SK-N-MC (cell line): ENCODE measurements at regions not wholly inside any gene's neighbourhood (a gene's known extent, or its start where the extent isn't known, plus 50 kb on each side); places are given as distances from the start of the nearest gene placed in this dataset.

Experiments
- DNase-seq: peaks from one replicate; pipeline ENCODE4 v3.0.0-alpha.2; 2011; ENCODE audit warnings: low read depth, low spot score
- H3K27ac ChIP-seq: fragments of 200-600 bp; sonication (generic); 2 replicates; pipeline ENCODE4 v1.5.1; 2016; ENCODE audit warnings: mixed run types
- H3K36me3 ChIP-seq: fragments of 200-600 bp; sonication (generic); 2 replicates; pipeline ENCODE4 v1.6.1; 2017; ENCODE audit warnings: antibody characterized with exemption, low read length, mixed read lengths; ENCODE audit not compliant: insufficient read depth
- H3K4me3 ChIP-seq: fragments of 200-600 bp; sonication (generic); 2 replicates; pipeline ENCODE4 v1.5.1; 2016
- H3K9ac ChIP-seq: fragments of 200-600 bp; sonication (generic); 2 replicates; pipeline ENCODE4 v1.8.0; 2017; ENCODE audit warnings: mixed run types, mixed read lengths; ENCODE audit not compliant: insufficient read length
- H3K9me3 ChIP-seq: fragments of 200-600 bp; sonication (generic); 2 replicates; pipeline ENCODE4 v1.6.1; 2017; ENCODE audit warnings: low read depth, mild to moderate bottlenecking, antibody characterized with exemption, low read length, moderate library complexity, mixed read lengths
- EZH2 ChIP-seq: fragments of 200-600 bp; sonication (generic); IDR thresholded peaks from one replicate; pipeline ENCODE4 v1.6.1; 2017; ENCODE audit warnings: antibody characterized with exemption
- FOXP2 ChIP-seq: optimal IDR thresholded peaks from 2 replicates; pipeline ENCODE3; 2011; ENCODE audit warnings: mild to moderate bottlenecking, moderate library complexity; ENCODE audit not compliant: insufficient read depth; ENCODE audit errors: extremely low read length, control extremely low read depth
- POLR2AphosphoS5 ChIP-seq: IDR thresholded peaks from 2 replicates; pipeline ENCODE4 v1.6.1; 2012; ENCODE audit warnings: mild to moderate bottlenecking, low read depth, low read length, borderline replicate concordance

DNA sequence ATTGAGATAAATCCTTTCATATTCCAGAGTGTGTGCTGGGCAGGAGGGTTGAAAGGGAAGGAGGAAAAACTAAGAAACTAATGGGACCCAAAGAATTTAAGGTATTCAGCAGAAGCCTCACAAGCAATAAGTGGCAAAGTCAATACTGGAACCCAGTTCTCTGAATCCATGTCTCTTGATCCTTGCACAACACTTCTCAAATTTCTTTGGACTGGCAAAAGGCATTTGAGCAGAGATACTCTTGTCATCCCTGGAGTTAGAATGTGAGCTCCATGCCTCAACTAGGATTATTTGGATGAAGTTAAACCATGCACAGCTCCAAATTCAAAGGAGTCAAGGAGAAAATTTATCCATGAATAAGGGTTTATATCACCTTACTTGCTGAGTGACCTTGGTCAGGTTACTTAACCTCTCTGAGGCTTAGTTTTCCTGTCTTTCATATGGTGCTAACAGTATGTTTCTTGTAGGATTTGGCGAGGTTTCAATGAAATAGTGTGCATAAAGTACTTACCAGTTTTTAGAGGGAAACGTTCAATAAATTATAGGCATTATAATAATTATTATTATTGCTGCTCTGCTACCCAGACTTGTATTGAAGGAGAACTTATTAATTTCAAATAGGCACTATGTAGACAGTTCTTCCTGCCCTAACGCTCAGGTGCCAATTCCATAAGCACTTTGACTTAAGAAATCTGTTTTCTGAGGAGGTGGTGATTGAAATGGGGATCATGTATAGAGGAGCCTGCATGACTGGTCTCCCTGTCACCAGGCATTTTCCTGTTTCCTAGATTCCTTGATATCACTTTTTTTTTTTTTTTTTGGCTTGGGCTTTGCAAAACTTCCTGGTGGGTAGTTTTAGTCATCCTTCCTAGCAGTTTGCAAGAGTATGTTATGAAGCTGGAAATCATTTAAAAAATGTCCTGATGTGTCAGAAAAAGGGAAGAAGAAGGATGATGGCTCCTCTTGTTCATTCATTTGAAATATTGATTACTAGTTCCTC is 125.0 kb upstream of the JUN start:
- no peak for DNase-seq
- Histone ChIP-seq H3K9ac (no peak overlapping the region), H3K27ac (no peak overlapping the region), H3K4me3 (no peak overlapping the region), H3K9me3 (no peaks in the 10 kb centered on the region), H3K36me3 (no peaks in the 10 kb centered on the region)
- TF ChIP-seq FOXP2 = no peak
- no peak for TF ChIP-seq EZH2
- TF ChIP-seq POLR2AphosphoS5 = no peak

DNA sequence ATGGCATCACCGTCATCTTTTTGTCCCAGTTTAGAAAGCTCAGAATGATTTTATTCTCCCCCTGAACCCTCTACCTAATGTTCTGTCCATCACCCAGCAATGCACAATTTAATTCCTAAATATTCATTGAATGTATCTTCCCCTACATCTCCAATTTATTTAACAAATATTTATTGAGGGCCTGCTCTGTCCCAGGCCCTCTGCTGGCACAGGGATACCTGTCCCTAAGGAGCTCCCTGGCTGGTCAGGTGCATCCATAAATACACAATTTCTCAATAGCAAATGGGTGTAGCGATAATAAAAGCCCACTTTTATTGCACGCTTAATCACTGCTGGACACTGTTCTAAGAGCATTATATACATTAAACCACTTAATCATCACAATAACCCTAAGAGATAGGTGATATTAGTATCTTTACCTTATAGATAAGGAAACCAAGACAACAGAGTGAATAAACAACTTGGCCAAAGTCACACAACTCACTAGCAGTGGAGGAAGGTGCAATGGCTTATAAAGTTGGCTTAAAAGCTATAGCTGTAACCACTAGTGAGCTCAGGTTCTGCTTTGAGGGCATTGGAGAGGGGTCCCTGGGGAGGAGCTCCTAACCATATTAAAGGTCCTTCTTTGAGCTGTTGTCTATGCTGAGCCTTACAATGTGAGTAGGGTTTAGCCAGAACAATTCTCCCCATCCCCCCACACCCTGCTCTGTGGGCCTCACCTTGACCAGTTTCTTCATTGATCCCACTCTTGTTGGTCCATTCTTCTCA is 126.3 kb upstream of the JUN start:
- Histone ChIP-seq H3K36me3 (no peaks in the 10 kb centered on the region), H3K9me3 (no peaks in the 10 kb centered on the region), H3K9ac (no peak overlapping the region), H3K27ac (no peak overlapping the region), H3K4me3 (no peak overlapping the region)
- no peak for DNase-seq
- TF ChIP-seq POLR2AphosphoS5 = no peak
- no peak for TF ChIP-seq EZH2
- TF ChIP-seq FOXP2 = no peak

DNA sequence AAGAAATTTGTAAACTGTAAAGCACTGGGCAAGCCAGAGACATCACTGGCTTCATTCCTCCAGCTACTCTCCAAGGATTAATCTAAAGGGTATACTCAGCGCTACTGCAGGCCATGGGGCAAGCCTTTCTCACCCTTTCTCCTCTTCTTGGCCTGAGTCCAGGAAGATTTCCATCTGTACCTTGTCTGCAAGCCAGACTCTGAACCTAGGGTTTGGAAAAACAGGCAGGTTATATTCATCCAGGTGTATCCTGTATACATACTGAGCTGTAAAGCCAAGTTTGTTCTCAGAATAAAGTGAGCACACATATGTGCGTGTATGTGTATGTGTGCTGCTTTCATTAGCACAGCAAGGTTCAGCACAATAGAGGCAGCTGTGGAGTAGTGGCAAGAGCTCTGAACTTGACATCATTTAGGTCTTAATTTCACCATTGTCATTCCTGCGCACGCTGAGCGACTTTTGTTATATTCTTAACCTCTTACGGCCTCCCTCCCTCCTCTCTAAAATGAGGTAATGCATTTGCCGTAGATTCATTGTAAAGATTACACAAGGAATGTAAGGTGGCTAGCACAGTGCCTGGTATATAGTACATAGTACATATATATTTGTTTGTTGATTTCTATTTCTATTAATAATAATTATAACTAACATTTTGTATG is 128.1 kb upstream of the JUN start:
- DNase-seq = no peak
- no peaks in the 10 kb centered on the region for H3K9me3 ChIP-seq
- no peaks in the 10 kb centered on the region for H3K36me3 ChIP-seq
- H3K9ac ChIP-seq = no peak overlapping the region
- H3K4me3 ChIP-seq = no peak overlapping the region
- TF ChIP-seq POLR2AphosphoS5 = no peak
- no peak overlapping the region for H3K27ac ChIP-seq

DNA sequence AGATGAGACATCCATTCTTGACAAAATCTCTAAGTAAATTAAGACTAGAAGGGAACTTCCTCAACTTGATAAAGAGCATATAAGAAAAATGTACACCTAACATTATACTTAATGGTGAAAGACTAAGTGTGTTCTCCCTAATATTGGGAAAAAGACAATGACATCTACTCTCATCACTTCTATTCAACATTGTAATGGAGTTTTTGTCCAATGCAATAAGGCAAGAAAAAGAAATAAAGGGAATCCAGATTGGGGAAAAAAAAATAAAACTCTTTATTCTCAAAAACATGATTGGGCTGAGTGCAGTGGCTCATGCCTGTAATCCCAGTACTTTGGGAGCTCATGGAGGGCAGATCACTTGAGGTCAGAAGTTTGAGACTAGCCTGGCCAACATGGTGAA is 131.1 kb upstream of the JUN start:
- Histone ChIP-seq H3K27ac (no peak overlapping the region), H3K36me3 (no peaks in the 10 kb centered on the region), H3K4me3 (no peak overlapping the region), H3K9ac (no peak overlapping the region), H3K9me3 (no peaks in the 10 kb centered on the region)
- DNase-seq = no peak
- TF ChIP-seq EZH2 (no peak), POLR2AphosphoS5 (no peak), FOXP2 (no peak)

DNA sequence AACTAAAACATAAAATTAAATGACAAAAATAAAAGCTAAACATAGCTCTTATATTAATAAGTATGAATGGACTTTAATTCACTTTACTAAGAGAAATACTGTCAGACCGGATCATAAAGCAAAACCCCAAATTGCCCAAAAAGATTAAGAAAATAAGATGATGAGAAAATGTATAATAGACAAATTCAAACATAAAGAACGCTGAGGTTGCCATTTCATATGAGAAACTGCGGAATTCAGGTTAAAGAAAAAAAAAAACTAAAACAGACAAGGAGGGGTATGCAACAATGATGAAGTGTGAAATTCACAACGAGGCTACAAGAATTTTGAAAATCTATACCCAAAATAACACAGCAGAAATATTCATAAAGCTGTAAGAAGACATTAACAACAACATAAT is 133.6 kb upstream of the JUN start:
- no peak overlapping the region for H3K9ac ChIP-seq
- no peaks in the 10 kb centered on the region for H3K9me3 ChIP-seq
- no peaks in the 10 kb centered on the region for H3K36me3 ChIP-seq
- H3K27ac ChIP-seq = no peak overlapping the region
- DNase-seq = no peak
- no peak for TF ChIP-seq FOXP2
- TF ChIP-seq EZH2 = no peak
- TF ChIP-seq POLR2AphosphoS5 = no peak
- H3K4me3 ChIP-seq = no peak overlapping the region

DNA sequence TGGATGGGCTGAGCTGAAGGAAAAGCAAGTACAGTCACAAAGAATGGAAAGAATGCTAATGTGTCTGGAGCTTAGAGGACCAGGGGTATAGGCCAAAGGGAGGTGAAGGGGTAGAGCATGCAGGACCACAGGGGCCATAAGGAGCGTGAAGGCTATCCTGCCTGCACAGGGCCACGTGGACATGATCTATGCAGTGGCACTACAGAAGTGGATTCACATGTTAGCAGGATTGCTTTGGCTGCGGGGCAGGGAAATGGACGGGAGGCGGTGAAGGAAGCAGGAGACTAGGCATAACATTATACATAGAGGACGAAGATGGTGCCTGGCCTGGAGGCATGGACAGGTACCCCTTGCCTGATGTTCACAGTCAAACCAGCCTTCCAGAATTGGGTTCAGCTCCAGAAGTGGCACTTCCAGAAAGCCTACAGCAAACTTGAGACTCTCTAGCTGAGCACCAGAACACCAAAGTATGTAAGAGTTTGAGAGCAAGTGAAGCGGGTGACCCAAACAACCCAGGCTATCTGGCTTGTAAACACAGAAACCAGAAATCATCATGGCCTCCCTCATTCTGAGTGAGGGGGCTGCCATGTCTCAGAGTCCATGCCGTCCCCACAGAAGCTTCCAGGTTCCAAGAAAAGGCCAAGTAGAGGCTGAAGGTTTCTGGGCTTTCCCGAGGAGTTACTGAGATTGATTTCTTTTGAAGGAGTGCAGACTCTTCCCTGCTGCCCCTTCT is 135.5 kb upstream of the JUN start:
- no peak for TF ChIP-seq FOXP2
- no peak for TF ChIP-seq EZH2
- no peak for TF ChIP-seq POLR2AphosphoS5
- DNase-seq = no peak
- no peak overlapping the region for H3K4me3 ChIP-seq
- no peaks in the 10 kb centered on the region for H3K9me3 ChIP-seq
- H3K9ac ChIP-seq = no peak overlapping the region
- no peak overlapping the region for H3K27ac ChIP-seq
- no peaks in the 10 kb centered on the region for H3K36me3 ChIP-seq

DNA sequence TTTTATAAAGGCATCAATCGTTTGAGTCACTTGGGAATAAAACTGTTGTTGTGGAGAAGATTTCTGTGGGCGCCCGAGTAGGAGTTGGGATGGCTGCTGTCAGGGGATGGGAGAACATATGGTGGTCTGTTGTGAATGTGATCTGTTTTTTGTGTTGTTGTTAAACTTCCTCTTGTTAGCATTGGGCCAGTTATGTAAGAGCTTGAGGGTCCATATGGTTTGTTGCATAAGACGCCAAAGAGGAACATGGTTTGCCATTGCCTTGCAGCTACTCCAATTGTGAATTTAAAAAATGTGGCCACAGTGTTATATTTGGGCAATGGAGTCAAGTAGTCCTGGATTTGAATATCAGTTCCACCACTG is 136.1 kb upstream of the JUN start:
- no peak overlapping the region for H3K9ac ChIP-seq
- TF ChIP-seq EZH2 = no peak
- TF ChIP-seq POLR2AphosphoS5 = no peak
- TF ChIP-seq FOXP2 = no peak
- no peaks in the 10 kb centered on the region for H3K36me3 ChIP-seq
- no peak overlapping the region for H3K27ac ChIP-seq
- H3K4me3 ChIP-seq = no peak overlapping the region
- no peak for DNase-seq
- H3K9me3 ChIP-seq = no peaks in the 10 kb centered on the region
